GM21447 (cell line): ENCODE measurements at regions not wholly inside any gene's neighbourhood (a gene's known extent, or its start where the extent isn't known, plus 50 kb on each side); places are given as distances from the start of the nearest gene placed in this dataset.

Source experiments
- ATAC-seq: cut with Tn5 transposase; IDR thresholded peaks from one replicate; pipeline ENCODE4 v1.9.1; 2021; ENCODE audit not compliant: unreplicated experiment

DNA sequence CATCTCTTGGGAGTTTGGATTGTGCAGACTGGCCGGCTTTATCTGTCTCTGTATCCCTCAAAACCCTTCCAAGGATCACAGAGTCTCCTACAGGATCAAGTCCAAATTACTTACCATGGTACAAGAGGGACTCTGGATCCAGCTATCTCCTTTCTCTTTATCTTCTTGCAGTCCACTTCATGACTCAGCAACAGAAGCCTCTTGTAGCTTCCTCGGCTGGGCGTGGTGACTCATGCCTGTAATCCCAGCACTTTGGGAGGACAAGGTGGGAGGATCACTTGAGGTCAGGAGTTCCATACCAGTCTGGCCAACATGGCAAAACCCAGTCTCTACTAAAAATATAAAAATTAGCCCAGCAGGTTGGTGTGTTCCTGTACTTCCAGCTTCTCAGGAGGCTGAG is 189.7 kb downstream of the BCAT1 start:
- ATAC-seq: no peak

DNA sequence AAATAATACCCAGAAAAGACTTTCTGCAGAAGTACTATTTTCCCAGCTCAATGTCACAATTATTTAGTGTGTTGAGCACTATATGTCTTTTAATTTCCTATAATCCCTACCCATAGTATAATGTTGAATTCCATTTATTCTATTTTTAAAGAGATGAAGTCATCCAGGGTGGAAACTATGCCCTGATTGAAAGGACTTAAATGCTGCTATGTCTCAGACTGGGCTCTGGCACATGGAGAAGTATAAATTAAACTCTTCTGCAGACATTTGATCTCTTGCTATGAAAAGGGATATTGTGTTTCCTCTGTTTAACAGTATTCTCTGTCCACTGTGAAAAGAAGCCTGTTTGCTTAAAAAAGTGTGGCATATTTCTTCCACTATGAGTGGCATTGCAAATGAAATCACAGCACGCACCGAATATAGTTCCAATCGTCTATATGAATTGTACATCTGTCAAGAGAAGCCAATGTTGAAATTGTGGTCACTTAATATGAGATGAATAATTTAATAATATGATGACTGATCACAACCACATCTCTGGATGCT is 192.3 kb downstream of the BCAT1 start:
- ATAC-seq: no peak

DNA sequence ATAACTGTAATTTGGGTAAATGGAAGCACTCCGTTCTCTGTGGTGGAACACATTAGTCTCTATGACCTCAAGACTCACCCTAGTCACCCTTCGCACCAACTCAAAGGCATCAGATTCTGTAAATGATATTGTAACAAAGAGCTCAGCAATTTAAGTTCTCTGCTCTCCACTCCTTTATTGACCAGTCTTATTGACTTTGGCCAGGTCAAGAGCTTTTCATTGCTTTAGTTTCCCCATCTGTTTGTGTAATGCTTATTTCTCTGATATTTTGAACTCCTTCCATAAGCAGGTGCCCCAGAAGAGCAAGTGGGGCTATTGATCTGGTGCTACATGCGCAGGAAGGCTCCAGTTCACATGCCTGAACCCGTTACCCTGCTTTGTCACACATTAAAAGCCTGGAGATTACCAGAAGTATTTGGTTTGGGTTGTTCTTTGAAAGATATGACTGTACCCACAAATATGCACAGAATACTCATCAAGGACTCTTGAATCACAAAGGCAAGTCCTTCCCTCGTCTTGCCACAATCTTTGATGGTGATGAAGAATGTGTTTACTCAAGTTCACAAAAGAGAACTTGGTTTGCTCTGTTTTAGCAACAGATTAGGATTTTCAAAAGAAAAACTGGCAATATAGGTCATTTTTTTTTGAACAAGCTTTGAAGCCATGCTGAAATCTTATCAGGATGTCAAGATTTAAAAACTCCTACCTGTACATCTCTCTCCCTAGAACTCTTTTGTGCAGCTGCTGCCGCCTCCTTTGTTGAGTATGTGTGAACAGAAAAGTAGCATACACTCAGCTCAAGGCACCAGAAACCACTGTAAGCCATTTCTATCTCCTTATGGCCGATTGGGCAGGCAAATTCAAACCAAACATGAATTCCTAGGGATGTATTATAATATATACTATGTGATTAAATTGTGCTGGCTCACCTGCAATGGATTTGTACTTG is 193.9 kb downstream of the BCAT1 start:
- no peak for ATAC-seq

DNA sequence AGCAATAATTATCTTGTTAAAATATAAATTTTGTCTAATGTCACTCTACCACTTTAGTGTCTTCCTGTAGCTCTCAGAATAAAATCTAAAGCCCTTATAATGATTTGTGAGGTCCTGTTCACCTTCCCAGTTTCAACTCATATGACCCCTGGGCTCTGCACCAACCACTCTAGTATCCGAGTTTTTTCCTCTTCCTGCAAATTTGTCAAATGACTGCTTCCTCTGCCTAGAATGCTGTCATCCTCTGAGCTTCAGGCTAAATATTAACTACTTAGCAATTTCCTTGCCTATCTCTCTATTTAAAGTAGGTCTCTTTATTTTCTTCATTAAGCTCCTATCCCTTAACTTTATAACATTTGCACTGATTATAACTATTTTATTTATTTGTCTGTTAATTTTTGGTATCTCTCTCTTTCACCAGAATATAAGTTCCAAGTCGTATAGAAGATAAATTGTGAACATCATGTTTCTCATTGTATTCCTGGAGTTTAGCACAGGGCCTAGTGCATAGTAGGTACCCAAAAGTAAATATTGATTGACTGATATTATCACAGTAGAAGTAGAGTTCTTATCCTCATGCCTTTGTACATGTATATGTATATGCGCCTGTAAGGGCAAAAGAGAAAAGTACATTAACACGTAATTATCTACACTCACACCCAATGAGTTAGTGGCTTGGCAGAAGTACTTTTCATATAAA is 196.0 kb downstream of the BCAT1 start:
- no peak for ATAC-seq

DNA sequence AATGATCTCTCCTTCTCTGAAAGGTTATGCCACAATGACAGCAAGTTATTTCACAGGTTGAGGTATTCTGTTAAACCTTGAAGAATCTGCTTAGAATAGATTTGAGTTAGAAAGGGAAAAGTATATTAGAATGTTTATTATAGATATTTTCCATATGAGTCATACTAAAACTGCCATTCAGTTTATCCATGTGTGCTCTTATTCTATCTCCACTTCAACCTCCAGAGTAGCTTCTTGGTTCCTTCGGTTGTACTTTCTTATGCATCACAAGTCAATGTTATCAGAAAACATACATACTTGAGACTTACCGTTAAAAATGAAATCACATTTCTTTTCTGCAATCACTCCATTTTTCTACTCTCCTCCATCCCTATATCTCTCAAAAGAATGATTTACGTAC is 197.7 kb downstream of the BCAT1 start:
- no peak for ATAC-seq

DNA sequence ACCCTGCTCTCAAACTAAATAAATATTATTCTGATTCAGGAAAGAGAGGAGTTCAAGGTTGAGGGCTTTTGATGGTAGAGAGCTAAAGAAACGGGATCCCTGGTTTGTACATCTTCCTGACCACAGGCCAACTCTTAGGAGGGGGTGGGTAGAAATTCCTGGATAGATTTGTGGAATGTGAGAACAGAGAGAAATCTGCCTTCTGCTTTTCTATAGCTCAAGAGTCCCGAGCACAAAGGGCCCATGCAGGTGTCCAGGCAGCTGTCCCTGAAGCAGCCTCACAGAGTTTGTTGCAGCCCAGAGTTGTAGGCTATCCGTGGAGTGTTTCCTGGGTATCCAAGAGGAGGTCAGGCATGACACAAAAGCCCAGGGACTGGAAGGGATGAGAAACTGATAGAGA is 198.6 kb downstream of the BCAT1 start:
- ATAC-seq: no peak

DNA sequence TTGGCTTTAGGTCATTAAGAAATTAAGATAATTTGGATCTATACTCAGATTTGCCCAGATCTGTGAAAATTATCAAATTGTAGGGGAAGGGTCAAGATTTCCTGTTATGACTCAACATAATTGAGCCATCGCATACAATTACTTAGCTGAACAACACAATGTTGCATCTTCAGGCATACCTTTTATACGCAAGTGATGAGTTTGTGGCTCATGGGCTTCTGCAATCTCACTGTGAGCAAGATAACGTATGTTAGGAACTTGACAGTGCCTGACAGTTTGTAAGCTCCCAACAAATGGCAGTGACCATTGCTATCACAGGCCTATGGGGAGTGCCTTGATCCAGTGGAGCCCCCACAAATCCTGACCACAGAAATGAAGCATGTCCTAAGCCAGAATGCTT is 199.7 kb downstream of the BCAT1 start:
- ATAC-seq: no peak

DNA sequence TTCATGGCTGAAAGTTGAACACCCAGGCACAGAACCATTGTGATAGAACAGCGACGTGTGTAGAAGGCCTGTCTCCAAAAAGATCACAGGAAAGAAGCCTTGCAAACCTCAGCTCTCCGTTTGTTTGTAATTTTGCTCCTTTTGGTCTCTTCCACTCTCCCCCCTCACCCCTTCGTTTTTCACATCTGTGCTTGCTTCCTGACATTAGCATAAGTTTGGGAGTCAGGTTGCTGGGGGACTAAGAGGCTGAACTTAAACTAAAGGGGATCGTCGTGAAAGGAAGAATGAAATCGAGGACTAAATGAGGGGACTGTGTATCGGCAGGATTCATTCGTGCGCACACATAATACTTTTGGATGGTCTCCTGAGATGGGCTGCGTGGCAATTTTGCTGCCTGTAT is 200.6 kb downstream of the BCAT1 start:
- no peak for ATAC-seq

DNA sequence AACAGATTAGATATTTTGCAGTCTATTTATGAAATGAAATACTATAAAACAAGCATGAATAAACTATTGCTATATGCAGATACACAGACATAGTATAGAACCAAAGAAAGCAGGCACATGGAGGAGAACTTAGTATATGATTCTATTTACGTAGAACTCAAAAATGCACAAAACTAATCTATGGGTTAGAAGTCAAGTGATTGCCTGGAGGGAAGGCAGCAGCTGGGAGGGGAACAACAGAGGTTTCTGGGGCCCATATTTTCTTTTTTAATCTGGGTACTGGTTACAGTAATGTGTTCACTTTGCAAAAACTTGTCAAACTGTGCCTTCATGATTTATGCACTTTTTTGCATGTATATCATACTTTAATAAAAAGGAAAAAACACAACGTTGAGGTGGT is 202.0 kb downstream of the BCAT1 start:
- no peak for ATAC-seq

DNA sequence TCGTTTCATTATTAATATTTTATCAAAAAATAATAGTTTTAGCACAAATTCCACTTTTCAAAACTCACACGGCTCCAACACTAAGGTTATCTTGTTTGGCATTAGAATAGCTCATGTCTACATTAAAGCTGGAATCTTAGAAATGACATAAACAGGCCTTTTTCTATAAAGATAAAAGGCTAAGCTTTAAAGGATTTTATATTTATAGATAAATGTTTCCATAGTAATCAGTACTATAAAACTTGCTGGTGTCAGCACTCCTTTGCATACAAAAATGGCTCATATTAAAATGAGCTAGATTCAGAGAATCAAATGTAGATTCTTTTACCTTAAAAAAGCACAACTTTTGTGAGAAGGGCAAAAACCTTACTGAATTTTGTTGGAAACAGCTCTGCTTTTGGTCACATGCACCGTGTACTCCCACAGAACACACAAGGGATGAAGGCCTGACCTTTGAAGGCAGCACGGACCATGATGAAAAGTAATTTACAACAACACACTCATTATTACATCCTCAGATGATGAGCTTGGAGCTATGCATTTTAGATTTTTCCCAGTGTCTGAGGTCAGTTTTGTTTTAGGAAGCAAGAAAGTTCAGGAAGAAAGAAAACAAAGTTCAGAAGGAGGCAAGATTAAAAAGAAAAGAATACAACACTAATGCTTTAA is 202.8 kb downstream of the BCAT1 start:
- ATAC-seq: no peak

DNA sequence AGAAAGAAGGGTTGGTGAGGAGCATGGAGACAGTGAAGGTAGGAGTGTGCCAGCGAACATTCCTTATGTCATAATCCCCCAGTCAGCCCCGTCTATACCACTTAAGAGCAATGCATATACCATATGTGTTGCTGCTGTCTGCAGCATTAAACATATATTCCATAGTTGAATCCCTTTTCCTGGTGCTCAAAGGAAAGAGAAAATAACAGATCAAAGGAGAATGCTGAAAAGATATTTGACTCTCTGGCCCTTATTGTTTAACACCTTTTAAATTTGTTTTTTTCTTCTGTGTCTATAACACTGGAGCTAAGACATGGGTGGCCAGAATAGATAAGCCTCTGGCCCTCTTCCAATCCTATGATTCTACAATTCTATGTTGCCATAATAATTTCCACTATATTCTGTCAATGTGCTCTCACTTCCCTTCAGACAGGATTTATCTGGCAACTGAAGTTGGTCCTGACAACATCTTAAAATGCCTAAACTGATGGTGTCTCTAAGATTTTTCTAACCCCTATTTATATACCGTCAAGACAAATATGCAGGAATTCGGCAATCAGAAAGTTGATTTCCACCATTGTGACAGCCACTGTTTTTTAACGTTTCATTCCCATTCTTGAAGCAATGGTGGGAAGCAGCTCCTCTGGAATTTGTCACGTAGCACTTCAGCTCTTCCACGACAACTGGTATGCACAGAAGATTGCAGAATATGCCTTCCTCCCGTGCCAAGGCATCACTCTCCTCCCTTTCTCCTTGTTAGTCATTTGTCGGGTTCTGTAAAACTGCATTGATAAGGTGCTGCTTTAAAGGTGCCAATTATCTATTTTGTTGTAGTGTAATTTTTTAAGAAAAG is 204.7 kb downstream of the BCAT1 start:
- ATAC-seq: no peak

DNA sequence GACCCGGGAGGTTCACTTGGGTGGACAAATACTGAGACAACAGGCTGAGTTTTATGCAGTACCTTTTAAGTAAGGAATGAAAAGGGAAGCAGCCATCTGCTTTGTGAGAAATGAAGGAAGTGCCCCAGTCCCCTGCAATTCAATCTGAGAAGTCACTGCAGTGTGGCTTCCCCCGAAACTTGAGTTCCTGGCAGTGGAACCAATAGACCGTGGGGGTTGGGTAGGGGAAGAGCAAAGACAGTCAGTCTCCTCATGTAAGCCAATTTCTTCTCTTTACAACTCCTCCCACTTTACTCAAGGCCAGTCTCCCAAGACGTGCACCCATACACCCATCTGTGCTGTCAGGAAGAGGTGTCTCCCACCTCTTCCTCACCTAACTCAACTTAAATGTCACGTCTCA is 206.5 kb downstream of the BCAT1 start:
- ATAC-seq: peak; percentile 93

DNA sequence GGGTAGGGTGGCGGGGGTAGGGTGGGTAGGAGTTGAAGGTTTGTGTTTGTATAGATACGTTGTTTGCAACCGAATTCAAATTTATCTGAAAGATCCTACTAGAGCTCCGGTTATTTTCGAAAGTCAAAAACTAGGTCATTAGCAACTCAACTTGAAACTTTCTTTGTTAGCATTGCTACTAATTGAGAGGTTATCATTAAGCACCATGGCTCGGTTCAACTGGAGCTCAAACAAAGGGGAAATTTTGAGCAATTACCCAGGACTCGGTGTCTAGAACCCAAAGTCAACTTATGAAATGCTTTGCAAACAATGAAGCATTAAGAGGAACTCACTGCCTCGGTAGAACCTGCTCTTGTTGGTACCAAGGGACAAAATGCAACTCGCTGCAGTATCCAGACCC is 207.7 kb downstream of the BCAT1 start:
- no peak for ATAC-seq

DNA sequence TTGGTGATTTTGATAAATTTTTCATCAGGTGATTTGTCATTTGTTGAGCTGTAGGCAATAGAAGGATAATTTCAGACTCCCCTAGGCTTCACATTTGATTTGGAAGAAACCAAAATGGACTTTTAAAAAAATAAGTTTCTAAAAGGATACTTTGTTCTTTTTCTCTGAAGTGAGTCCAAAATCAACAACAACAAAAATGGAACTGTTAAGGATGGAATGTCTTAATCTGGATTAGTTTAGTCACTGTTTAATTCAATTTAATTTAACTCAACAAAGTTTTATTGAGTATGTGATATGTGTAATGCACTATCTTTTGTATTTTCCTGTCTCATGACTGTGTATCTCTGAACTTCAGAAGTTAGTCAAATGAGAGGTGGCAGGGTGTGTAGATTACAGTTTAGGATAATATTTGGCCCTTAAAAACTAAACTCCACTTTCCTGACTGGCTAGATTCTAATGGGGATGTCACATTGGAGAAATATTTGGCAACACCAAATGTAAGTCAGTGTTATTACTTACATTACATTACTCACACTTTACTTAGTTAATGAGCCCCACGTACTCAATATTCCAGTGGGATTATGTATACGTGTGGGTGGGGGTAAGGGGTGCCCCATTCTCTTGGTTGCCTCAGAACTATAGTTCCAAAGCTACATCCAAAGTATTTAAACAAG is 209.7 kb downstream of the BCAT1 start:
- no peak for ATAC-seq

DNA sequence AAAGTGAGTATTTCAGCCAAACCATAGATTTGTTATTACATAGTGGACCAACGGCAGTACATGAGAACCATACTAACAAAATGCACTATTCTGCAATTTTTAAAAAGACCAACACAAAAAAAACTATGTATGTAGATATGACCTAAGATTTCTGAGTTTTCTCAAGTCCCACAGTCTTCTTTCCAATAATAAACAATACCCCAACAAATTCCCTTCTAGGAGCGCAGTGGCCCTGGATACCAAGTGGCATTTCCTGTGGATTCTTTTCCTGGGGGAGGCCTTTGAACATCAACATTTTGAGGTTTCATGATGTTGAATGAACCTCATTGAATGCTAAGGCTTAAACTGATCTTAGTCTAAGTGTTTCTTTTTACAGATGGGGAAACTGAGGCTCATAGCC is 210.5 kb downstream of the BCAT1 start:
- ATAC-seq: no peak

DNA sequence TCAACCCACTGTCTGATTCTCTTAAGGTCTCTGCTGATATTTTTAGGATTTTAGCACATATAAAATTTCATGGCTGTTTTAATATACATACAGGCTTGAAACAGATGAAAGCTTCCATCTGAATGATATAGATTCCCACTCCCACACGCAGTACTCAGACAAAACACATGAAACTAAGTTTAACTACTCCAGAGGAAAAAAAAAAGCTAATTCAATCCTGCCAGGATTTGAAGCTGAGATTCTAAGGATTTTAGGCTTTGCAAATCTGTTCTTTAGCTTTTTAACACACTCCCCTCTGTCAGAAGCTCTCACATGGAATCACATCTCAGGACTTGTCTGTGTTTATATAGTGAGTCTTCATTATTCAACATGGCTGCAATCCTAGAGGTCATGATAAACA is 217.3 kb downstream of the BCAT1 start:
- ATAC-seq: no peak

DNA sequence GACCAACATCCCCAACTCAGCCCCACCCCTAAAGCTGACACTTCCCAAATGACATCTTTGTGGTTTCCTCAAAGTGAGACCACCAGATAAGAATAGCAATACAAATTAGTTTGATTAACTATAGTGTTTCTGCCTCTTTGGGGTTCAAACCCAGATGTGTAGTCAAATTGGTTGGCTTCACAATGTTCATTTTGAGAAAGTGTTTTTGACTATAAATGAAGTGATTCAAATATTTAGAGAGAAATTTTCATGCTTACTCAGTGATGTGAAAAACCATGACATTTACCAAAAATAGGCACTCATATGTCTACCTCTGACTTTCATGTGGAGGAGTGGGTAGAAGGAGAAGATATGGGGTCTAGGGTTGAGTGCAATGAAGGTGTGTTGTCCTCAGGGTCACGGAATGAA is 218.4 kb downstream of the BCAT1 start:
- no peak for ATAC-seq

DNA sequence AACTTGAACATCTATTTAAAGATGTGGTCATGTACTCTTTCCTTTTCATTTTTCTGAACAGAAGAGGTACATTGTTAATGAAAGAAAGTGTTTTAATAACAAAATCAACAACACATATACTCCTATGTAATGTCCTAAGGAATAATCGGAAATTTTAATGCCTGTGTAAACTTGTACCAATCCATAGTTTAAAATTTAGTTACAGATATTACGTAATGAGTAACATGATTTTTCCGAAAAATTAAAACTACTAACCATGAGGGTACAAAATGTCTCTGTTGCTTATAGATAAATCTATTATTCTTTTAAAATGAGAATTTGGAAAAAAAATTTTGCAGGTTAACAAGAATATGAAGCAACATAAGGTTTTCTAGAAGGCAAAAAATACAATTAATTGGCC is 220.1 kb downstream of the BCAT1 start:
- no peak for ATAC-seq

DNA sequence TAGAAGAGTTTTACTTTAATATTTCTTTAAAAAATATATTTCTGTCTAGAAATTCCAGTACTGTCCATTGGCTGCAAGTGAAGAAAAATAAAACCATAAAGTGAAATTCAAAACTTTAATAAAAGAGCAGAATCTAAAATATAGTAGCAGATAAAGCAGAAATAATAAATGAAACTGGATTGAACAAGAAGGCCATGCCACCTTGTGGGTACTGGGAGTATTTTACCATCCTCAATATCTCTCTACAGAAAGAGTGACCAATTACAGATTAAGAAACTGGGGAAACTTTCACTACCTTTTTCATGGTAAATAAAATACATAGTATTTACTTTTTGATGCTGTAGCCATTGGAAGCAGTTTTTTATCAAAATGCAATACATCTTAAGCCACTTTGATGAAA is 220.5 kb downstream of the BCAT1 start:
- peak; percentile 69 for ATAC-seq

DNA sequence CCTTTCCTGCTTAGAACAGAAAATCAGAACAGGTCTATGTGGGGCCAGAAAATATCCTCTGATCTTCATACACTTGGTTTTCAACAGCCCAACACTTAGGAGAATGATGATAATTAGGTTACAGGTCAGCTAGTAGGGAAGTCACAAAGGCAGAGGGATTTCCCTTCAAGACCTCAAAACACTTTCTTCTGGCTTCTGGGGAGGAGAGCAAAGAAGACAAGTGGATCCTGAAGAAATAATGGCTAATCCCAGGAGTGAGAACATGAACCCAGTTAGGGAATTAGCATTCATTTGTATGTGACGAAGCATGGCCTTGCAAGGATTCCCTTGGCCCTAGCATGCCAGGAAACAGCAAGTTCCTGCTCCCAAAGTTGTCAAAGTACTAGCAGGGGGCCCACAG is 223.3 kb downstream of the BCAT1 start:
- ATAC-seq: no peak
